ENCODE measurements at regions not wholly inside any gene's neighbourhood (a gene's known extent, or its start where the extent isn't known, plus 50 kb on each side); places are given as distances from the start of the nearest gene placed in this dataset.

- H3K4me1 ChIP-seq (ENCODE audit: control insufficient read depth, extremely low read depth, insufficient read depth, low read length) = no peaks in the 10 kb centered on the region
- H3K79me2 ChIP-seq (ENCODE audit: control insufficient read depth, insufficient read depth, low read length) = no peaks in the 10 kb centered on the region
- no peaks in the 10 kb centered on the region for H3K9me3 ChIP-seq (ENCODE audit: control insufficient read depth, low read depth, low read length)
- no peak for DNase-seq (ENCODE audit: low read depth, low spot score)
- H3K4me3 ChIP-seq (ENCODE audit: control insufficient read depth in 2 of 3, extremely low read depth in 1 of 3, insufficient read depth in 2 of 3, low read depth in 1 of 3, low read length in 3 of 3) = no peak overlapping the region
- no peaks in the 10 kb centered on the region for H3K36me3 ChIP-seq (ENCODE audit: control insufficient read depth in 2 of 2, extremely low read depth in 1 of 2, insufficient read depth in 2 of 2, low read length in 2 of 2)
- H3K9ac ChIP-seq (ENCODE audit: control insufficient read depth, extremely low read depth, insufficient read depth, low read length) = no peak overlapping the region
- no peak for TF ChIP-seq EZH2 (IDR thresholded peaks at IDR 0.05; ENCODE audit: low read length)
- TF ChIP-seq CTCF (optimal IDR thresholded peaks at IDR 0.05 in 1 of 3, IDR thresholded peaks at IDR 0.05 in 1 of 3, conservative IDR thresholded peaks at IDR 0.05 in 1 of 3; ENCODE audit: extremely low read depth in 1 of 3, insufficient read depth in 2 of 3, low read length in 3 of 3) = no peak
- H3K9me1 ChIP-seq (ENCODE audit: control insufficient read depth, extremely low read depth, insufficient read depth, low read length) = no peaks in the 10 kb centered on the region
- H4K20me1 ChIP-seq (ENCODE audit: control insufficient read depth, extremely low read depth, insufficient read depth, low read length) = no peaks in the 10 kb centered on the region
- no peak overlapping the region for H3K27ac ChIP-seq (ENCODE audit: control insufficient read depth, insufficient read depth, low read length)
- dilution Hi-C loops (cut with MboI; ENCODE audit: extremely low pct_ligation_motif_present, low sequenced_read_pairs) = no loop called here
- H3K27me3 ChIP-seq (ENCODE audit: control insufficient read depth, extremely low read depth, insufficient read depth, low read length) = no peaks in the 10 kb centered on the region
- no peak for FAIRE-seq
- H2AFZ ChIP-seq (ENCODE audit: control insufficient read depth, low read length) = no peak overlapping the region
- H3K4me2 ChIP-seq (ENCODE audit: control insufficient read depth, extremely low read depth, insufficient read depth, low read depth, low read length) = no peak overlapping the region
These were observed 562.2 kb upstream of the PTBP2 start for GRCh38 chr1:96159379-96159778.

DNA sequence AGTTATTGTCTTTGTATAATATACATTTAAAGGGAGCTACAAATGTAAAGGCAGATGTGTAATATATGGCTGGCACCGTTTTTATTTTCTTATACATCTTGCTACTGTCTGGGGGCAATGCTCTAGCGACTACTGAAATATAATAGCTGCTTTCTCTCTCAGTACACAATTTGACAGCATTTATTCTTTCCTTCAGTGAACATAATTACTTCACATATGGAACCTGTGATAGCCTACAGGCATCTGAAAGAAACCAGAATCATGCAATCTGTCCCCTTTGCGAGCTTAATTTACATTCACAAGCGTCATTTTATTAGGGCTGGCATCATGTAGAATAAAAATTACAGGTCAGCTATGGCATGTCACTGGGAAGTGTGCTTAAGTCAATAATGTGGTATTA lies 557.5 kb upstream of the PTBP2 start:
- DNase-seq (ENCODE audit: low read depth, low spot score) = no peak
- Histone ChIP-seq H3K79me2 (ENCODE audit: control insufficient read depth, insufficient read depth, low read length) (no peaks in the 10 kb centered on the region), H2AFZ (ENCODE audit: control insufficient read depth, low read length) (no peak overlapping the region), H3K9me3 (ENCODE audit: control insufficient read depth, low read depth, low read length) (no peaks in the 10 kb centered on the region), H3K9ac (ENCODE audit: control insufficient read depth, extremely low read depth, insufficient read depth, low read length) (no peak overlapping the region), H3K4me2 (ENCODE audit: control insufficient read depth, extremely low read depth, insufficient read depth, low read depth, low read length) (no peak overlapping the region), H3K4me1 (ENCODE audit: control insufficient read depth, extremely low read depth, insufficient read depth, low read length) (no peaks in the 10 kb centered on the region), H3K4me3 (ENCODE audit: control insufficient read depth in 2 of 3, extremely low read depth in 1 of 3, insufficient read depth in 2 of 3, low read depth in 1 of 3, low read length in 3 of 3) (no peak overlapping the region), H4K20me1 (ENCODE audit: control insufficient read depth, extremely low read depth, insufficient read depth, low read length) (no peaks in the 10 kb centered on the region), H3K36me3 (ENCODE audit: control insufficient read depth in 2 of 2, extremely low read depth in 1 of 2, insufficient read depth in 2 of 2, low read length in 2 of 2) (no peaks in the 10 kb centered on the region), H3K27ac (ENCODE audit: control insufficient read depth, insufficient read depth, low read length) (no peak overlapping the region), H3K9me1 (ENCODE audit: control insufficient read depth, extremely low read depth, insufficient read depth, low read length) (no peaks in the 10 kb centered on the region), H3K27me3 (ENCODE audit: control insufficient read depth, extremely low read depth, insufficient read depth, low read length) (no peaks in the 10 kb centered on the region)
- FAIRE-seq = no peak
- dilution Hi-C loops (cut with MboI; ENCODE audit: extremely low pct_ligation_motif_present, low sequenced_read_pairs) = no loop called here
- TF ChIP-seq CTCF (optimal IDR thresholded peaks at IDR 0.05 in 1 of 3, IDR thresholded peaks at IDR 0.05 in 1 of 3, conservative IDR thresholded peaks at IDR 0.05 in 1 of 3; ENCODE audit: extremely low read depth in 1 of 3, insufficient read depth in 2 of 3, low read length in 3 of 3) (no peak), EZH2 (IDR thresholded peaks at IDR 0.05; ENCODE audit: low read length) (no peak)

All from keratinocyte (primary cell).